ENCODE measurements at regions not wholly inside any gene's neighbourhood (a gene's known extent, or its start where the extent isn't known, plus 50 kb on each side); places are given as distances from the start of the nearest gene placed in this dataset.

- H3K27me3 Mint-ChIP-seq (ENCODE audit: low read depth): no peaks in the 10 kb centered on the region
- H3K18ac ChIP-seq (ENCODE audit: insufficient read length, low read depth, low read length): no peak overlapping the region
- no peak overlapping the region for H3K4ac ChIP-seq (ENCODE audit: low read depth, low read length)
- no peak overlapping the region for H3K4me3 Mint-ChIP-seq
- no peak overlapping the region for H2BK15ac ChIP-seq (ENCODE audit: low read depth, low read length)
- no peaks in the 10 kb centered on the region; the same call in 1 of the 2 replicates for H3K4me1 ChIP-seq (ENCODE audit: insufficient read depth, low read length)
- H2BK120ac ChIP-seq (ENCODE audit: low read depth, low read length, poor library complexity, severe bottlenecking): no peak overlapping the region
- no peaks in the 10 kb centered on the region for H3K27me3 ChIP-seq (ENCODE audit: insufficient read depth, low read length)
- no peak overlapping the region for H4K5ac ChIP-seq (ENCODE audit: insufficient read length, low read depth, low read length)
- DNase-seq: no peak
- H3K79me2 ChIP-seq (ENCODE audit: insufficient read depth, low read length): no peaks in the 10 kb centered on the region
- H4K91ac ChIP-seq (ENCODE audit: insufficient read length, low read depth, low read length): no peak overlapping the region
- H3K14ac ChIP-seq (ENCODE audit: insufficient read depth, low read length): no peak overlapping the region
- no peak overlapping the region for H2BK20ac ChIP-seq (ENCODE audit: low read depth, low read length, poor library complexity, severe bottlenecking)
- no peak overlapping the region for H2BK5ac ChIP-seq (ENCODE audit: insufficient read length, low read length)
- H4K8ac ChIP-seq (replicated peaks; ENCODE audit: insufficient read length, low read depth, low read length): no peak overlapping the region
- H3K9me3 Mint-ChIP-seq: peaks cover 6% of the 10 kb centered on the region in 2 experiments
- no peaks in the 10 kb centered on the region for H3K9me3 ChIP-seq (ENCODE audit: control insufficient read depth, low read depth, low read length)
- TF ChIP-seq CTCF (conservative IDR thresholded peaks at IDR 0.05): no peak
- 0 out of 7 replicates have a peak, but pooled peaks cover 0 to 5% (median 0%) of the 10 kb centered on the region in 3 experiments for H3K36me3 Mint-ChIP-seq (ENCODE audit: insufficient read depth in 1 of 3, low read depth in 3 of 3)
- H3K9ac ChIP-seq (ENCODE audit: extremely low read depth, insufficient read length, low read length): no peak overlapping the region
- no peak overlapping the region for H3K4me2 ChIP-seq (ENCODE audit: insufficient read depth, insufficient read length, low read length)
- no peak overlapping the region for H2AK5ac ChIP-seq (ENCODE audit: insufficient read length, low read length)
- no peak overlapping the region for H3K27ac ChIP-seq (ENCODE audit: insufficient read length, low read depth, low read length)
- H3K79me1 ChIP-seq (ENCODE audit: insufficient read depth, low read depth, low read length, poor library complexity, severe bottlenecking): no peaks in the 10 kb centered on the region
- no peak overlapping the region for H3K23ac ChIP-seq (ENCODE audit: insufficient read length, low read depth, low read length)
- H3T11ph ChIP-seq (ENCODE audit: low read length): no peak overlapping the region
- H2AFZ ChIP-seq (ENCODE audit: low read length): no peak overlapping the region
- H4K20me1 ChIP-seq (ENCODE audit: control insufficient read depth, insufficient read depth, insufficient read length): no peaks in the 10 kb centered on the region
- no peak overlapping the region for H3K27ac Mint-ChIP-seq
- no peaks in the 10 kb centered on the region for H3K23me2 ChIP-seq (ENCODE audit: insufficient read length, low read depth, low read length, poor library complexity, severe bottlenecking)
- H3K4me1 Mint-ChIP-seq: peaks cover 2 to 9% of the 10 kb centered on the region in 2 experiments; a peak in 1 of 4 replicates
- H2BK12ac ChIP-seq (ENCODE audit: insufficient read length, low read depth, low read length): no peak overlapping the region
- H3K56ac ChIP-seq (ENCODE audit: insufficient read length, low read depth, low read length): no peak overlapping the region
These were observed 433.0 kb downstream of the TLE1 start for GRCh38 chr9:81256368-81256767.

All from H9 (cell line).